ENCODE measurements at regions not wholly inside any gene's neighbourhood (a gene's known extent, or its start where the extent isn't known, plus 50 kb on each side); places are given as distances from the start of the nearest gene placed in this dataset.

DNA sequence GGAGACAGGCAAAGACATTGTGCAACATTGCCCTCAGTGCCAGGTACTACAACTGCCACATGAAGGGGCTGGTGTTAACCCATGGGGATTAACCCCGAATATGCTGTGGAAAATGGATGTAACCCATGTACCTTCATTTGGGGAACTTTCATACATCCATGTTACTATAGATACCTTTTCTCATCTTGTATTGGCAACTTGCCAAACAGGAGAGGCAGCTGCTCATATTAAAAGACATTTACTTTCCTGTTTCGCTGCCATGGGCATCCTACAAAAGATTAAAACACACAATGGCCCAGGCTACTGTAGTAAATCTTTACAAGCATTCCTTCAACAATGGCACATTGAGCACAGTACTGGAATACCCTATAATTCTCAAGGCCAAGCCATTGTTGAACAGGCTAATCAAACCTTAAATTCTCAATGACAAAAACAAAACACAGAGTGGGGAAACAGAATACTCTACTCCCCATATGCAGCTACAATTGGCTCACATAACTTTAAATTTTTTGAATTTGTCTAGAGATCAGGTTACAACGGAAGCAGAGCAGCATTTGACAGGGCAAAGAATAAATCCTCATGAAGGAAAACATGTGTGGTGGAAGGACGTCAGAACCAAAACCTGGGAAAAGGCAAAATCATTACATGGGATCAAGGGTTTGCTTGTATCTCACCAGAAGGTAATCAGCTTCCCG is 1723.5 kb upstream of the LRRTM1 start:
- Mint-ChIP-seq H3K27ac (no peak overlapping the region), H3K4me1 (ENCODE audit: low read depth) (no peaks in the 10 kb centered on the region), H3K4me3 (no peak overlapping the region), H3K27me3 (no peaks in the 10 kb centered on the region), H3K9me3 (peaks cover 26% of the 10 kb centered on the region), H3K36me3 (ENCODE audit: low read depth) (no peaks in the 10 kb centered on the region)
- Histone ChIP-seq H3K4me3 (ENCODE audit: low read length) (no peak overlapping the region), H3K36me3 (ENCODE audit: insufficient read depth, low read length) (no peaks in the 10 kb centered on the region), H3K9me3 (ENCODE audit: control insufficient read depth in 1 of 2, insufficient read depth in 1 of 2, low read length in 2 of 2) (peaks cover 3 to 4% of the 10 kb centered on the region in 2 experiments), H3K27me3 (ENCODE audit: control insufficient read depth in 1 of 2, insufficient read depth in 2 of 2, low read length in 2 of 2) (no peaks in the 10 kb centered on the region), H3K4me1 (ENCODE audit: insufficient read depth, low read length) (no peaks in the 10 kb centered on the region), H3K27ac (ENCODE audit: low read depth in 1 of 2, low read length in 2 of 2) (no peak overlapping the region)
- TF ChIP-seq CTCF (IDR thresholded peaks at IDR 0.05), result no peak
- CTCF ChIA-PET, result no interaction called here
- DNase-seq, result no peak
- POLR2A ChIA-PET, result no interaction called here
- ATAC-seq (ENCODE audit: poor library complexity), result no peak
- intact Hi-C loops (cut with DNase I, micrococcal nuclease), result no loop called here

DNA sequence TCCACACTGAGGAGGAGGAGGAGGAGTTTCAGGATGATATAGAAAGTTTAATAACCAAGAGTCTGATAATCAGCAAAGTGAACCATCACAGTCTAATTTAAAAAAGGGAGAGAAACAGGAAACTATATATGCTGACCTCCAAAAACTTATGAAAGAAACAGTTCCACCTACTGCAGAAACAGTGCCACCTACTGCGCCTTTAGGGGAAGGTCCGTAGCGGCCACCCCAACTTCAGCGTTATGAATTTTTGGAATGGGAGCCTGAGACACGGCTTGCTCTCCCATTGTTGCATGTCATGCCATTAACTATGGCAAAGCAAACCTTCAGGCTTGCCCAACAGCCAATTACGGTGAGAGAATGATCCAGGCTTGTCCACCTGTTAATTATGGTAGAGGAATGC is 1719.2 kb upstream of the LRRTM1 start:
- no peaks in the 10 kb centered on the region for H3K36me3 Mint-ChIP-seq (ENCODE audit: low read depth)
- no peaks in the 10 kb centered on the region for H3K4me1 ChIP-seq (ENCODE audit: insufficient read depth, low read length)
- ChIA-PET POLR2A (no interaction called here), CTCF (no interaction called here)
- intact Hi-C loops (cut with DNase I, micrococcal nuclease), result no loop called here
- no peak overlapping the region for H3K4me3 Mint-ChIP-seq
- no peaks in the 10 kb centered on the region for H3K27me3 Mint-ChIP-seq
- H3K27ac Mint-ChIP-seq, result no peak overlapping the region
- H3K27ac ChIP-seq (ENCODE audit: low read depth in 1 of 2, low read length in 2 of 2), result no peak overlapping the region
- no peaks in the 10 kb centered on the region for H3K4me1 Mint-ChIP-seq (ENCODE audit: low read depth)
- no peak overlapping the region for H3K4me3 ChIP-seq (ENCODE audit: low read length)
- no peaks in the 10 kb centered on the region for H3K27me3 ChIP-seq (ENCODE audit: control insufficient read depth in 1 of 2, insufficient read depth in 2 of 2, low read length in 2 of 2)
- peaks cover 6 to 10% of the 10 kb centered on the region in 2 experiments for H3K9me3 ChIP-seq (ENCODE audit: control insufficient read depth in 1 of 2, insufficient read depth in 1 of 2, low read length in 2 of 2)
- no peak for TF ChIP-seq CTCF (IDR thresholded peaks at IDR 0.05)
- no peaks in the 10 kb centered on the region for H3K36me3 ChIP-seq (ENCODE audit: insufficient read depth, low read length)
- peaks cover 29% of the 10 kb centered on the region for H3K9me3 Mint-ChIP-seq
- no peak for DNase-seq
- ATAC-seq (ENCODE audit: poor library complexity), result no peak

GRCh38 chr2:82013641-82014040 is 1709.1 kb upstream of the LRRTM1 start:
- Mint-ChIP-seq H3K9me3 (peaks cover 9% of the 10 kb centered on the region), H3K27ac (no peak overlapping the region), H3K36me3 (ENCODE audit: low read depth) (no peaks in the 10 kb centered on the region), H3K4me3 (no peak overlapping the region), H3K4me1 (ENCODE audit: low read depth) (no peaks in the 10 kb centered on the region), H3K27me3 (no peaks in the 10 kb centered on the region)
- intact Hi-C loops (cut with DNase I, micrococcal nuclease), result no loop called here
- Histone ChIP-seq H3K36me3 (ENCODE audit: insufficient read depth, low read length) (no peaks in the 10 kb centered on the region), H3K9me3 (ENCODE audit: control insufficient read depth in 1 of 2, insufficient read depth in 1 of 2, low read length in 2 of 2) (peaks cover 0 to 7% of the 10 kb centered on the region in 2 experiments), H3K4me3 (ENCODE audit: low read length) (no peak overlapping the region), H3K27ac (ENCODE audit: low read depth in 1 of 2, low read length in 2 of 2) (no peak overlapping the region), H3K27me3 (ENCODE audit: control insufficient read depth in 1 of 2, insufficient read depth in 2 of 2, low read length in 2 of 2) (no peaks in the 10 kb centered on the region), H3K4me1 (ENCODE audit: insufficient read depth, low read length) (no peaks in the 10 kb centered on the region)
- TF ChIP-seq CTCF (IDR thresholded peaks at IDR 0.05), result no peak
- no peak for DNase-seq
- POLR2A ChIA-PET, result no interaction called here
- CTCF ChIA-PET, result no interaction called here
- no peak for ATAC-seq (ENCODE audit: poor library complexity)
